ENCODE measurements at regions not wholly inside any gene's neighbourhood (a gene's known extent, or its start where the extent isn't known, plus 50 kb on each side); places are given as distances from the start of the nearest gene placed in this dataset.

DNA sequence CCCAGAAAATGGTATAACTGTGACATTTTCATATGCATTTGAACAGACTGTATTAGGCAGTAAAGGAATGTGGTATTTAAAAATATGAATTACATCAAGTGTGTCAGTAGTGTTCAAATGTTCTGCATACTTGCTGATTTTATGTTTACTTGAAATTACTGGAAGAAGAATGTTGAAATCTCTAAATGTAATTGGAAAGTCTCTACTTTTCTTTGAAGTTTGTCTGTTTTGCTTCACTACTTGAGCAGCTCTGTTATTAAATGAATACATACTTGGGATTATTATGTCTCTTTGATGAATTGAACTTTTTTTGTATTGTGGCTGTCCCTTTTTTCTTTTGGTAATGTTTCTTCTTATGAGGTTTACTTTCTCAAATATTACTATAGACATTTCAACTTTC is 205.6 kb downstream of the TAF11L14 start:
- POLR2A ChIA-PET = no interaction called here
- Histone ChIP-seq H3K9me3 (ENCODE audit: control insufficient read depth, insufficient read depth, low read depth, low read length) (no peaks in the 10 kb centered on the region), H3K27ac (ENCODE audit: extremely low read depth, low read depth, low read length) (no peak overlapping the region), H3K4me3 (ENCODE audit: low read depth, low read length) (no peak overlapping the region), H3K4me1 (ENCODE audit: control insufficient read depth, insufficient read depth, low read length) (no peaks in the 10 kb centered on the region), H3K36me3 (ENCODE audit: control insufficient read depth in 2 of 2, insufficient read depth in 1 of 2, low read length in 2 of 2) (no peaks in the 10 kb centered on the region)
- CTCF ChIA-PET = no interaction called here
- TF ChIP-seq BCL11B (tag by site-specific recombination; IDR thresholded peaks at IDR 0.05; ENCODE audit: low read depth) = no peak
- no peak for TF ChIP-seq MYNN (tag by site-specific recombination; IDR thresholded peaks at IDR 0.05; ENCODE audit: borderline replicate concordance)
- TF ChIP-seq ZNF19 (tag by site-specific recombination; IDR thresholded peaks at IDR 0.05; ENCODE audit: low read depth) = no peak
- TF ChIP-seq ZNF211 (tag by site-specific recombination; IDR thresholded peaks at IDR 0.05; ENCODE audit: low read depth) = no peak
- no peak for TF ChIP-seq GLIS1 (tag by site-specific recombination; IDR thresholded peaks at IDR 0.05)
- TF ChIP-seq ZNF623 (tag by site-specific recombination; IDR thresholded peaks at IDR 0.05) = no peak
- TF ChIP-seq OVOL3 (tag by site-specific recombination; IDR thresholded peaks at IDR 0.05) = no peak
- TF ChIP-seq ZNF23 (tag by site-specific recombination; IDR thresholded peaks at IDR 0.05; ENCODE audit: borderline replicate concordance) = no peak

DNA sequence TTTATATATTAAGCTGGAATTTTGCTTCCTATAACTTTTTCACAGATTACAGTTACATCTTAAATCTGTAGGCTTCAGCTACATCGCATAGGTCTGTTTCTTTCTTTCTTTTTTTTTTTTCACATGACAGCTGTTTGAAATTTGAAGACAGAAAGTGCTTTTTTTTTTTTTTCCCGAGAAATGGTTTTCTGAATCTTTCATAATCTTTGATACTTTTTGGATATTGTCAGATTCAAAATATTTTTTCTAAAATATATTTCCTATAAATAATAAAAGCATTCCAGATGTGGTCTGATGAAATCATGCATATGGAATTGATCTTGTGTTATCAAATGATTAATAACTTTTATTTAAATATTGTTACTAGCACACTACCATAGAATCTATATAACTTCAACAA is 212.2 kb downstream of the TAF11L14 start:
- no peaks in the 10 kb centered on the region for H3K4me1 ChIP-seq (ENCODE audit: control insufficient read depth, insufficient read depth, low read length)
- POLR2A ChIA-PET = no interaction called here
- H3K4me3 ChIP-seq (ENCODE audit: low read depth, low read length) = no peak overlapping the region
- H3K36me3 ChIP-seq (ENCODE audit: control insufficient read depth in 2 of 2, insufficient read depth in 1 of 2, low read length in 2 of 2) = no peaks in the 10 kb centered on the region
- TF ChIP-seq PRDM2 (tag by site-specific recombination; IDR thresholded peaks at IDR 0.05; ENCODE audit: borderline replicate concordance) (no peak), ZNF660 (tag by site-specific recombination; IDR thresholded peaks at IDR 0.05) (no peak), CTCF (tag by site-specific recombination; IDR thresholded peaks at IDR 0.05) (no peak)
- no peak overlapping the region for H3K27ac ChIP-seq (ENCODE audit: extremely low read depth, low read depth, low read length)
- no peaks in the 10 kb centered on the region for H3K9me3 ChIP-seq (ENCODE audit: control insufficient read depth, insufficient read depth, low read depth, low read length)
- CTCF ChIA-PET = no interaction called here

DNA sequence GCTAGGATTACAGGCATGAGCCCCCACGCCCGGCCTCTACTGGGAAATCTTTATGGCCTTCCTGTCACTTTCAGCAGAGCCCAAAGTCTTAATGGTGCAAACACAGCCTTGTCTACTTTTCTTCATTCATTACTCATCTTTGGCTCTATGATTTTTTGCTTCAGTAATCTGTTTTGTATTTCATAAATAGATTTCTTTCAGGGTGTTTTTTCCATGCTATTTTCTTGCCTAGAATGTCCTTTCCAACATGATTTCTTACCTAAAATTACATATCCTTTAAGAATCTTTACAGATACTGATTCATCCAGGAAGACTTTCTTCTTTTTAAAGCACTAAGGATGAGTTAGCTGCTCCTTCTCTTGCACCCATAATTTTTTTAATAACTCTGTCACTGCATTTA is 213.0 kb downstream of the TAF11L14 start:
- Histone ChIP-seq H3K27ac (ENCODE audit: extremely low read depth, low read depth, low read length) (no peak overlapping the region), H3K4me1 (ENCODE audit: control insufficient read depth, insufficient read depth, low read length) (no peaks in the 10 kb centered on the region), H3K4me3 (ENCODE audit: low read depth, low read length) (no peak overlapping the region), H3K9me3 (ENCODE audit: control insufficient read depth, insufficient read depth, low read depth, low read length) (no peaks in the 10 kb centered on the region), H3K36me3 (ENCODE audit: control insufficient read depth in 2 of 2, insufficient read depth in 1 of 2, low read length in 2 of 2) (no peaks in the 10 kb centered on the region)
- ChIA-PET CTCF (interaction anchor here (0.7 kb wide), 1 partner anchor 632 kb away, joined by 3 read pairs; no protein-coding TSS in a partner anchor), POLR2A (no interaction called here)
- TF ChIP-seq TRIM28 (IDR thresholded peaks at IDR 0.05; ENCODE audit: borderline replicate concordance, low read length) (no peak), ZNF214 (tag by site-specific recombination; IDR thresholded peaks at IDR 0.05; ENCODE audit: borderline replicate concordance) (no peak), ZNF391 (tag by site-specific recombination; IDR thresholded peaks at IDR 0.05; ENCODE audit: borderline replicate concordance, low read depth) (no peak), ZNF133 (tag by site-specific recombination; IDR thresholded peaks at IDR 0.05) (no peak), ZNF366 (tag by site-specific recombination; conservative IDR thresholded peaks at IDR 0.05) (no peak), ZNF221 (tag by site-specific recombination; IDR thresholded peaks at IDR 0.05; ENCODE audit: borderline replicate concordance) (no peak), KLF9 (tag by site-specific recombination; IDR thresholded peaks at IDR 0.05; ENCODE audit: low read depth) (no peak), MZF1 (tag by site-specific recombination; IDR thresholded peaks at IDR 0.05; ENCODE audit: borderline replicate concordance) (no peak), ZNF157 (tag by site-specific recombination; IDR thresholded peaks at IDR 0.05) (no peak), ZNF23 (tag by site-specific recombination; IDR thresholded peaks at IDR 0.05; ENCODE audit: borderline replicate concordance) (no peak)
- TF ChIP-seq, protein P1, sequence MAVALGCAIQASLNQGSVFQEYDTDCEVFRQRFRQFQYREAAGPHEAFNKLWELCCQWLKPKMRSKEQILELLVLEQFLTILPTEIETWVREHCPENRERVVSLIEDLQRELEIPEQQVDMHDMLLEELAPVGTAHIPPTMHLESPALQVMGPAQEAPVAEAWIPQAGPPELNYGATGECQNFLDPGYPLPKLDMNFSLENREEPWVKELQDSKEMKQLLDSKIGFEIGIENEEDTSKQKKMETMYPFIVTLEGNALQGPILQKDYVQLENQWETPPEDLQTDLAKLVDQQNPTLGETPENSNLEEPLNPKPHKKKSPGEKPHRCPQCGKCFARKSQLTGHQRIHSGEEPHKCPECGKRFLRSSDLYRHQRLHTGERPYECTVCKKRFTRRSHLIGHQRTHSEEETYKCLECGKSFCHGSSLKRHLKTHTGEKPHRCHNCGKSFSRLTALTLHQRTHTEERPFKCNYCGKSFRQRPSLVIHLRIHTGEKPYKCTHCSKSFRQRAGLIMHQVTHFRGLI (tag by site-specific recombination; IDR thresholded peaks at IDR 0.05) = no peak
- TF ChIP-seq, protein P2, sequence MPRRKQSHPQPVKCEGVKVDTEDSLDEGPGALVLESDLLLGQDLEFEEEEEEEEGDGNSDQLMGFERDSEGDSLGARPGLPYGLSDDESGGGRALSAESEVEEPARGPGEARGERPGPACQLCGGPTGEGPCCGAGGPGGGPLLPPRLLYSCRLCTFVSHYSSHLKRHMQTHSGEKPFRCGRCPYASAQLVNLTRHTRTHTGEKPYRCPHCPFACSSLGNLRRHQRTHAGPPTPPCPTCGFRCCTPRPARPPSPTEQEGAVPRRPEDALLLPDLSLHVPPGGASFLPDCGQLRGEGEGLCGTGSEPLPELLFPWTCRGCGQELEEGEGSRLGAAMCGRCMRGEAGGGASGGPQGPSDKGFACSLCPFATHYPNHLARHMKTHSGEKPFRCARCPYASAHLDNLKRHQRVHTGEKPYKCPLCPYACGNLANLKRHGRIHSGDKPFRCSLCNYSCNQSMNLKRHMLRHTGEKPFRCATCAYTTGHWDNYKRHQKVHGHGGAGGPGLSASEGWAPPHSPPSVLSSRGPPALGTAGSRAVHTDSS (tag by site-specific recombination; IDR thresholded peaks at IDR 0.05) = no peak

Measured in HEK293 (cell line).